ENCODE measurements at regions not wholly inside any gene's neighbourhood (a gene's known extent, or its start where the extent isn't known, plus 50 kb on each side); places are given as distances from the start of the nearest gene placed in this dataset.

GRCh38 chr17:12530161-12530560 is 135.5 kb upstream of the MYOCD start:
- DNase-seq (ENCODE audit: low read depth) = no peak

- no peak for DNase-seq (ENCODE audit: low read depth)
Observed at GRCh38 chr17:12536021-12536420, 129.7 kb upstream of the MYOCD start.

- no peak for DNase-seq (ENCODE audit: low read depth)
Observed at GRCh38 chr17:12536472-12536871, 129.2 kb upstream of the MYOCD start.

GRCh38 chr17:12537436-12537835 is 128.3 kb upstream of the MYOCD start:
- no peak for DNase-seq (ENCODE audit: low read depth)

- DNase-seq (ENCODE audit: low read depth) = no peak
Observed at GRCh38 chr17:12538003-12538402, 127.7 kb upstream of the MYOCD start.

- peak; percentile 34 for DNase-seq (ENCODE audit: low read depth)
Observed at GRCh38 chr17:12545877-12546513, 119.7 kb upstream of the MYOCD start.

- no peak for DNase-seq (ENCODE audit: low read depth)
Observed at GRCh38 chr17:12546983-12547382, 118.7 kb upstream of the MYOCD start.

- DNase-seq (ENCODE audit: low read depth) = no peak
Observed at GRCh38 chr17:12547831-12548230, 117.9 kb upstream of the MYOCD start.

- no peak for DNase-seq (ENCODE audit: low read depth)
Observed at GRCh38 chr17:12548558-12548957, 117.1 kb upstream of the MYOCD start.

- DNase-seq (ENCODE audit: low read depth) = no peak
Observed at GRCh38 chr17:12549499-12550041, 116.1 kb upstream of the MYOCD start.

- DNase-seq (ENCODE audit: low read depth) = no peak
Observed at GRCh38 chr17:12553625-12554024, 112.1 kb upstream of the MYOCD start.

GRCh38 chr17:12554251-12554650 is 111.4 kb upstream of the MYOCD start:
- DNase-seq (ENCODE audit: low read depth) = peak; percentile 35

GRCh38 chr17:12566291-12566690 is 99.4 kb upstream of the MYOCD start:
- no peak for DNase-seq (ENCODE audit: low read depth)

- DNase-seq (ENCODE audit: low read depth) = no peak
Observed at GRCh38 chr17:12567077-12568053, 98.3 kb upstream of the MYOCD start.

- DNase-seq (ENCODE audit: low read depth) = no peak
Observed at GRCh38 chr17:12568358-12569251, 97.1 kb upstream of the MYOCD start.

- DNase-seq (ENCODE audit: low read depth) = no peak
Observed at GRCh38 chr17:12571606-12572005, 94.1 kb upstream of the MYOCD start.

- DNase-seq (ENCODE audit: low read depth) = no peak
Observed at GRCh38 chr17:12574525-12574924, 91.2 kb upstream of the MYOCD start.

GRCh38 chr17:12575641-12576040 is 90.0 kb upstream of the MYOCD start:
- no peak for DNase-seq (ENCODE audit: low read depth)

GRCh38 chr17:12579288-12579687 is 86.4 kb upstream of the MYOCD start:
- no peak for DNase-seq (ENCODE audit: low read depth)

- DNase-seq (ENCODE audit: low read depth) = no peak
Observed at GRCh38 chr17:12580640-12581039, 85.0 kb upstream of the MYOCD start.

GRCh38 chr17:12584727-12585126 is 81.0 kb upstream of the MYOCD start:
- DNase-seq (ENCODE audit: low read depth) = no peak

GRCh38 chr17:12588531-12588930 is 77.2 kb upstream of the MYOCD start:
- DNase-seq (ENCODE audit: low read depth) = no peak
